ENCODE measurements at regions not wholly inside any gene's neighbourhood (a gene's known extent, or its start where the extent isn't known, plus 50 kb on each side); places are given as distances from the start of the nearest gene placed in this dataset.

GRCh38 chr13:55497486-55497885 is 1643.2 kb upstream of the PRR20A start:
- DNase-seq (ENCODE audit: extremely low spot score, unreplicated experiment): no peak
- H3K9me3 Mint-ChIP-seq: no peaks in the 10 kb centered on the region
- no peak overlapping the region for H3K4me3 Mint-ChIP-seq
- H3K4me1 Mint-ChIP-seq (ENCODE audit: unreplicated experiment): peaks cover 5% of the 10 kb centered on the region
- no peak for TF ChIP-seq CTCF (conservative IDR thresholded peaks at IDR 0.05)
- H3K27me3 Mint-ChIP-seq: no peaks in the 10 kb centered on the region
- H3K36me3 Mint-ChIP-seq: no peaks in the 10 kb centered on the region
- no peak overlapping the region for H3K27ac Mint-ChIP-seq

- H3K4me3 Mint-ChIP-seq: no peak overlapping the region
- no peaks in the 10 kb centered on the region for H3K36me3 Mint-ChIP-seq
- H3K27ac Mint-ChIP-seq: no peak overlapping the region
- peaks cover 5% of the 10 kb centered on the region for H3K4me1 Mint-ChIP-seq (ENCODE audit: unreplicated experiment)
- H3K9me3 Mint-ChIP-seq: no peaks in the 10 kb centered on the region
- H3K27me3 Mint-ChIP-seq: no peaks in the 10 kb centered on the region
- TF ChIP-seq CTCF (conservative IDR thresholded peaks at IDR 0.05): no peak
- no peak for DNase-seq (ENCODE audit: extremely low spot score, unreplicated experiment)
Observed at GRCh38 chr13:55500694-55501093, 1640.0 kb upstream of the PRR20A start.

- no peaks in the 10 kb centered on the region for H3K27me3 Mint-ChIP-seq
- H3K4me3 Mint-ChIP-seq: no peak overlapping the region
- H3K4me1 Mint-ChIP-seq (ENCODE audit: unreplicated experiment): no peaks in the 10 kb centered on the region
- H3K9me3 Mint-ChIP-seq: no peaks in the 10 kb centered on the region
- no peak for TF ChIP-seq CTCF (conservative IDR thresholded peaks at IDR 0.05)
- no peaks in the 10 kb centered on the region for H3K36me3 Mint-ChIP-seq
- DNase-seq (ENCODE audit: extremely low spot score, unreplicated experiment): no peak
- no peak overlapping the region for H3K27ac Mint-ChIP-seq
Observed at GRCh38 chr13:55516610-55517009, 1624.1 kb upstream of the PRR20A start.

- Mint-ChIP-seq H3K27ac (no peak overlapping the region), H3K9me3 (no peaks in the 10 kb centered on the region), H3K4me3 (no peak overlapping the region), H3K36me3 (no peaks in the 10 kb centered on the region), H3K27me3 (no peaks in the 10 kb centered on the region), H3K4me1 (ENCODE audit: unreplicated experiment) (no peaks in the 10 kb centered on the region)
- peak; percentile 67 for TF ChIP-seq CTCF (conservative IDR thresholded peaks at IDR 0.05)
- no peak for DNase-seq (ENCODE audit: extremely low spot score, unreplicated experiment)
Observed at GRCh38 chr13:55517312-55517711, 1623.4 kb upstream of the PRR20A start.

GRCh38 chr13:55528434-55528833 is 1612.3 kb upstream of the PRR20A start:
- H3K27ac Mint-ChIP-seq: no peak overlapping the region
- no peaks in the 10 kb centered on the region for H3K36me3 Mint-ChIP-seq
- no peak for TF ChIP-seq CTCF (conservative IDR thresholded peaks at IDR 0.05)
- DNase-seq (ENCODE audit: extremely low spot score, unreplicated experiment): no peak
- H3K27me3 Mint-ChIP-seq: no peaks in the 10 kb centered on the region
- peaks cover 6% of the 10 kb centered on the region for H3K9me3 Mint-ChIP-seq
- H3K4me3 Mint-ChIP-seq: no peak overlapping the region
- no peaks in the 10 kb centered on the region for H3K4me1 Mint-ChIP-seq (ENCODE audit: unreplicated experiment)

DNA sequence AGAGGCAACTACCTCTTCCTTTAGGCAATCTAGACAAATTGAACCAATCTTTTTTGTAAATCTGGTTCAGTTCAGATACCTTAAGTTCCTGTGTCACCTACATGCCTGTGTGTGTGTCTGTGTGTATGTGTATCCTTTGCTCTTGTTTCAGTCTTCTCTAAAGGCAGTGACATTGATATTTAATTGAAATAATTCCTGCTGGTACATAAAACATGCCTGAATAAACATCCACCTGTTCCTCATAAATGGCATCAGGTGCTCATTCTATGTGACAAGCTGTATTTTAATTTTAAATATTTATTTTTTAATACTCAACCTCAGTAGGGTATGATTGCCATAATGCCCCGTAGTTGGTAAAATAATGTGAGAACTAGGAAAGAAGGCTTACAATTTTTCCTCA is 1606.4 kb upstream of the PRR20A start:
- no peak for DNase-seq (ENCODE audit: extremely low spot score, unreplicated experiment)
- Mint-ChIP-seq H3K4me3 (no peak overlapping the region), H3K4me1 (ENCODE audit: unreplicated experiment) (no peaks in the 10 kb centered on the region), H3K36me3 (no peaks in the 10 kb centered on the region), H3K27me3 (no peaks in the 10 kb centered on the region), H3K27ac (no peak overlapping the region), H3K9me3 (no peaks in the 10 kb centered on the region)
- TF ChIP-seq CTCF (conservative IDR thresholded peaks at IDR 0.05): no peak

Measured in type B pancreatic cell (in vitro differentiated cells).